Right lobe of liver (tissue), 6 donors: ENCODE measurements at regions not wholly inside any gene's neighbourhood (a gene's known extent, or its start where the extent isn't known, plus 50 kb on each side); places are given as distances from the start of the nearest gene placed in this dataset.

Experiments
- ATAC-seq, 4 donors: fragments of 200-7000 bp; cut with Tn5 transposase; one replicate each; pipeline ENCODE4 v1.9.1; 2020; ENCODE audit warnings: mild to moderate bottlenecking in 4 of 4, moderate library complexity in 4 of 4
- DNase-seq, 3 donors: peaks; one replicate each; pipeline ENCODE4 v3.0.0-alpha.2; 2020
- H3K27ac ChIP-seq, 3 donors: fragments of 200-600 bp; one replicate each; pipeline ENCODE4 v1.8.0; 2022
- H3K27me3 ChIP-seq, 2 donors: fragments of 200-600 bp; one replicate each; pipeline ENCODE4 v1.8.0; 2022
- H3K36me3 ChIP-seq, 4 donors: fragments of 200-600 bp; sonication (generic) in 1 of 4; one replicate each; pipeline versions ENCODE4 v1.5.1 to v1.8.0; 2017 to 2022; ENCODE audit warnings: control low read depth in 1 of 4
- H3K4me1 ChIP-seq, 4 donors: fragments of 200-600 bp; sonication (generic) in 1 of 4; one replicate each; pipeline versions ENCODE4 v1.5.1 to v1.8.0; 2017 to 2022; ENCODE audit warnings: control low read depth in 1 of 4
- H3K4me3 ChIP-seq, 3 donors: fragments of 200-600 bp; one replicate each; pipeline ENCODE4 v1.8.0; 2022
- H3K9me3 ChIP-seq, 4 donors: fragments of 200-600 bp; sonication (generic) in 1 of 4; one replicate each; pipeline versions ENCODE4 v1.5.1 to v1.8.0; 2017 to 2022; ENCODE audit warnings: control low read depth in 1 of 4
- POLR2A ChIP-seq: fragments of 450-650 bp; IDR thresholded peaks from one replicate; pipeline ENCODE4 v1.6.1; 2017; ENCODE audit warnings: antibody characterized with exemption, mild to moderate bottlenecking
- WGBS: methylation state at CpG from one replicate; pipeline ENCODE4 v1.1.6; 2018; ENCODE audit warnings: low coverage, low lambda C conversion rate; ENCODE audit not compliant: insufficient coverage; ENCODE audit errors: missing lambda C conversion rate; 5-methylcytosine and 5-hydroxymethylcytosine counted together
- intact Hi-C, 2 donors: fragments of 100-400 bp; cut with DNase I; formaldehyde crosslinking; loops; one replicate each; pipeline versions ENCODE4 v1.11.2 to v1.14.1; 2022
- TF ChIP-seq, protein P1 (sequence below), 4 donors: fragments of 200-600 bp in 3 of 4; fragments of 450-650 bp in 1 of 4; IDR thresholded peaks; one replicate each; pipeline versions ENCODE4 v1.5.1 to v1.8.0; 2016 to 2022; ENCODE audit warnings: antibody characterized with exemption in 4 of 4, mild to moderate bottlenecking in 2 of 4
- donor health status: DM: no; HTN: yes; CAD: no.
- donor health status: DM: no; HTN: no; CAD: no.
- donor health status: DM: no; HTN: no; CAD: no.
- donor health status: DM: no; HTN: yes; CAD: no.
- donor health status: DM: no; HTN: yes; CAD: no.

DNA sequence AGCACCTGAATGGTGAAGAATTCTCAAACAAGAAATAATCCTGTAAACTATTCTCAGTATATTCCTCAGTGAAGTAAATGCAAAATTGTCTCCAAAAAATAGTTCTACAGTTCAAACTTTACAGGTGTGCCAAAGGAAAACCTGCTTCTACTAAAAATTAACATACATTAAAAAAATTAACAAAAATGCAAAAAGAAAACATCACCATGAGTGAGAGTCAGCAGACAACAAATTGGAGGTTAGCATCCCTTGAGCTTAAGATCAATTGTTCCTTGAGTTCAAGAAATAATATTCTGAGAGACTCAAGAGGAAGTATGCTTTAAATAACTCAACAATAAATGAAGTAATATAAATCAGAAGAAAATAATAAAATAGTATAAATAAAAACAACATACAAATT is 278.4 kb upstream of the MME start:
- Histone ChIP-seq H3K9me3 (no peaks in the 10 kb centered on the region), H3K36me3 (no peaks in the 10 kb centered on the region), H3K27me3 (no peaks in the 10 kb centered on the region), H3K27ac (no peak overlapping the region), H3K4me3 (no peak overlapping the region), H3K4me1 (no peaks in the 10 kb centered on the region)
- TF ChIP-seq, protein P1, sequence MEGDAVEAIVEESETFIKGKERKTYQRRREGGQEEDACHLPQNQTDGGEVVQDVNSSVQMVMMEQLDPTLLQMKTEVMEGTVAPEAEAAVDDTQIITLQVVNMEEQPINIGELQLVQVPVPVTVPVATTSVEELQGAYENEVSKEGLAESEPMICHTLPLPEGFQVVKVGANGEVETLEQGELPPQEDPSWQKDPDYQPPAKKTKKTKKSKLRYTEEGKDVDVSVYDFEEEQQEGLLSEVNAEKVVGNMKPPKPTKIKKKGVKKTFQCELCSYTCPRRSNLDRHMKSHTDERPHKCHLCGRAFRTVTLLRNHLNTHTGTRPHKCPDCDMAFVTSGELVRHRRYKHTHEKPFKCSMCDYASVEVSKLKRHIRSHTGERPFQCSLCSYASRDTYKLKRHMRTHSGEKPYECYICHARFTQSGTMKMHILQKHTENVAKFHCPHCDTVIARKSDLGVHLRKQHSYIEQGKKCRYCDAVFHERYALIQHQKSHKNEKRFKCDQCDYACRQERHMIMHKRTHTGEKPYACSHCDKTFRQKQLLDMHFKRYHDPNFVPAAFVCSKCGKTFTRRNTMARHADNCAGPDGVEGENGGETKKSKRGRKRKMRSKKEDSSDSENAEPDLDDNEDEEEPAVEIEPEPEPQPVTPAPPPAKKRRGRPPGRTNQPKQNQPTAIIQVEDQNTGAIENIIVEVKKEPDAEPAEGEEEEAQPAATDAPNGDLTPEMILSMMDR (IDR thresholded peaks at IDR 0.05), result no peak
- no peak for TF ChIP-seq POLR2A
- no peak for ATAC-seq
- no peak for DNase-seq
- intact Hi-C loops, result no loop called here

DNA sequence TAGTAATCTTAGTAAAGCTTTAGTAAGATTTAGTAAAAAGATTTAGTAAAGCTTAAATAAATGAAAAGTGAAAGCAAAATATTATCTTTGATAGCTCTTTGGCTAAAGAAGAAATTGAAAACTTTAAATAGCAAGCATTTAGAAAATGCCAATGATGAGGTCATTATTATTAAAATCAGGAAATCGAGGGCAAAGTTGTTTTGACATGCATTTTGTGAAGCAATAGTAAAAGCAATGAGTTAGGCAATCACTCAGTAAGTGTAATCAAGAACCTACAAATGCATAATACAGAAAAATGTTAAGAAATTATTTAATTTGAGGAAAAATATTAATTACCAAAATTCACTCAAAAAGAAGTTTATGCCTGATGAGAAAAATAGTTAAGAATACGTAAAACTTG is 280.3 kb upstream of the MME start:
- intact Hi-C loops, result no loop called here

DNA sequence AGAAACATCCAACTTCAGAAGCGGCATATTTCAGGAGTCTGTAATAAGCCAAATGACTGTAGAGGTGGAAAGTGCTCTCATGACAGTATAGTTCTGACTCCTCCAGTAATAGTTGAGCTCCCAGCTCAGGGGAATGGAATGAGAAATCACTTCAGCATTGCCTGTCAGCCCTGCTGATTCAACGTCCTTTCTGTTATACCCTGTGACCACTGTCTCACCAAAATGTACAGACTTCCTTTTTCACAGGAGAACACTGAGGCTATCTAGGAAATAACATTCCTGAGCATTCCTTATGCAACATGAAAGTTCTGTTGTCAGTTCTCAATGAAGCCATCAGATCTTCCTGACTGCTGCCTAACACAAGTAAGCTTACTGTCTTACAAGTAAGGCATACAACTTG is 284.5 kb upstream of the MME start:
- Histone ChIP-seq H3K4me1 (no peaks in the 10 kb centered on the region), H3K27ac (no peak overlapping the region), H3K27me3 (no peaks in the 10 kb centered on the region), H3K9me3 (no peaks in the 10 kb centered on the region), H3K4me3 (no peak overlapping the region), H3K36me3 (no peaks in the 10 kb centered on the region)
- TF ChIP-seq, protein P1 (IDR thresholded peaks at IDR 0.05), result no peak
- TF ChIP-seq POLR2A, result no peak
- intact Hi-C loops, result no loop called here
- ATAC-seq (peak in 3 of 4 donors; percentile 50 to 67 (median 55)), DNase-seq (no peak)
- WGBS, result 37% methylated on average over 2 of the region's 2 CpGs

More for the DNA sequence above, 280.3 kb upstream of the MME start:
- Histone ChIP-seq H3K27me3 (no peaks in the 10 kb centered on the region), H3K4me3 (no peak overlapping the region), H3K9me3 (no peaks in the 10 kb centered on the region), H3K4me1 (no peaks in the 10 kb centered on the region), H3K27ac (no peak overlapping the region), H3K36me3 (no peaks in the 10 kb centered on the region)
- 22% methylated on average over 2 of the region's 2 CpGs for WGBS
- DNase-seq (no peak), ATAC-seq (no peak)
- no peak for TF ChIP-seq POLR2A

DNA sequence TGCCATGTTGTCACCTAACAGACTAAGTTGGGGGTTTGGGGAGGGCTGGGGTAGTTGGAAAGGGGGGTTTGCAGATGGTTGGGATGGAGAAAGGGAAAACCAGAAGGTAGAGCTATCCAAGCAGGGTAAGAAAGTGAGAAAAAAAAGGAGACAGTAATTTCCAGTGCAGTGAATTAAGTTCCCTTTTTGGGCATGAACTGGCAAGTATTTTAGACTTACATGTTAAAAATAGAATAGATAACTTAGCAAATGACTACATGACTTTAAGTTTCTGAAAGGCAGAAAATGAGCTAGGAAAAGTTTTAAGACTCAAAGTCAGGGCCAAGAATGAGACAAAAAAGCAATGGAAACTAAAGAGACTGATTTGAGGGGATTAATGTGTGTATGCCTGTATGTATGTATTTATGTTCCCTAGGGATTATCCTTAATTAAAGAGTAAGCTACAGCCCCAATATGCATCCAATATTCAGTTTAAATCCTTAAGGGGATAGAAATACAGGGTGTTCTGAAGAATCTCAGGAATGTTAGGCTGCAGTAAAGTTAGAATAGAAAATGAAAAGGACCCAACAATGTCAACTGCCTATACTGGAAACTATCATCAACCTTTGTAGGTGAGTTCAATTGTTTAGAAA is 285.2 kb upstream of the MME start:
- Histone ChIP-seq H3K9me3 (no peaks in the 10 kb centered on the region), H3K4me3 (no peak overlapping the region), H3K36me3 (no peaks in the 10 kb centered on the region), H3K4me1 (no peaks in the 10 kb centered on the region), H3K27ac (no peak overlapping the region), H3K27me3 (no peaks in the 10 kb centered on the region)
- peak in 2 of 4 donors; percentile 44 to 48 for ATAC-seq
- TF ChIP-seq, protein P1 (IDR thresholded peaks at IDR 0.05), result no peak
- no peak for TF ChIP-seq POLR2A
- intact Hi-C loops, result no loop called here
- no peak for DNase-seq

DNA sequence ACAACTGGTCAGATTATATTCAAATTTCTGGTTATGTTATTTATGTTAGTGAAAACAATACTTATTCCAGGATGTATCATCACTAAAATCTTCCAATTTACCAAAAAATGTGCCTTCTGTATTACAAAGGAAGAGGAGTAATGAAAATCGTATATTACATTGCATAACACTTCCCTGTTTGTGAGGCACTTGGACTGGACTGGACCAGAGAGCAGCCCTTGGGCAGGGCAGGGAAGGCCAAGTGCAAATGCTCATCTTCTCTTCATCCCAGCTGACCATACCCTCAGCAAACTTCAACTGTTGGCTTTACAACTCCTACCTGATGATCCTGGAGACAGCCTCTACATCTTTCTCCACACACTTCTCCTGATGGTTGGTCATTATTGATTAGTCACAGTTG is 285.7 kb upstream of the MME start:
- TF ChIP-seq, protein P1 (IDR thresholded peaks at IDR 0.05), result no peak
- no peak for TF ChIP-seq POLR2A
- Histone ChIP-seq H3K27me3 (no peaks in the 10 kb centered on the region), H3K27ac (no peak overlapping the region), H3K4me1 (no peaks in the 10 kb centered on the region), H3K9me3 (no peaks in the 10 kb centered on the region), H3K4me3 (no peak overlapping the region), H3K36me3 (no peaks in the 10 kb centered on the region)
- ATAC-seq, result peak in 3 of 4 donors; percentile 52 to 66 (median 53)
- DNase-seq, result no peak
- intact Hi-C loops, result no loop called here
- WGBS, result 19% methylated on average over 1 of the region's 1 CpG
